ENCODE measurements at regions not wholly inside any gene's neighbourhood (a gene's known extent, or its start where the extent isn't known, plus 50 kb on each side); places are given as distances from the start of the nearest gene placed in this dataset.

DNA sequence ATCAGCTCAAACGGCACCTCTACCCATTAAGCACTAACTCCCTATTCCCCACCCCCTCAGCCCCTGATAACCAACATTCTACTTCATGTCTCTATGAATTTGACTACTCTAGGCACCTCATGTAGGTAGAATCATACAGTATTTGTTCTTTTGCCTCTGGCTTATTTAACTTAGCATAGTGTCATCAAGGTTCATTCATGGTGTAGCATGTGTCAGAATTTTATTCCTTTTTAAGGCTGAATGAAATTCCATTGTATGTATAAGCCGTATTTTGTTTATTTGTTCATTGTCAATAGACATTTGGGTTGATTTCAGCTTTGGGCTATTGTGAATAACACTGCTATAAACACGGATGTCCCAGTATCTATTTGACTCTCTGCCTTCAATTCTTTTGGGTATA lies 794.9 kb upstream of the SOX9 start:
- H4K20me1 ChIP-seq (replicated peaks; ENCODE audit: control insufficient read depth, extremely low read depth, insufficient read depth, low read length), result no peaks in the 10 kb centered on the region
- H3K79me2 ChIP-seq (ENCODE audit: control insufficient read depth, insufficient read depth, low read length), result no peaks in the 10 kb centered on the region
- no peak overlapping the region for H3K4me3 ChIP-seq (replicated peaks in 1 of 3; ENCODE audit: insufficient read depth in 1 of 3, low read depth in 1 of 3, low read length in 3 of 3)
- FAIRE-seq (no peak), DNase-seq (ENCODE audit: low read depth, low spot score) (no peak)
- H3K27me3 ChIP-seq (ENCODE audit: control insufficient read depth in 2 of 2, insufficient read depth in 2 of 2, low read length in 2 of 2), result no peaks in the 10 kb centered on the region
- dilution Hi-C loops (cut with MboI; ENCODE audit: extremely low pct_ligation_motif_present, low sequenced_read_pairs), result no loop called here
- no peaks in the 10 kb centered on the region for H3K9me1 ChIP-seq (replicated peaks; ENCODE audit: control insufficient read depth, extremely low read depth, insufficient read depth, low read length)
- peaks cover 7% of the 10 kb centered on the region for H3K9me3 ChIP-seq (replicated peaks; ENCODE audit: control insufficient read depth, insufficient read depth, low read length)
- no peaks in the 10 kb centered on the region for H3K36me3 ChIP-seq (ENCODE audit: control insufficient read depth in 2 of 2, extremely low read depth in 1 of 2, insufficient read depth in 2 of 2, low read length in 2 of 2)
- CTCF ChIA-PET, result no interaction called here
- no peaks in the 10 kb centered on the region for H3K4me1 ChIP-seq (ENCODE audit: control insufficient read depth, extremely low read depth, insufficient read depth, low read length)
- TF ChIP-seq MYC (IDR thresholded peaks at IDR 0.05; ENCODE audit: low read depth, low read length), result no peak
- no peak for TF ChIP-seq EZH2 (IDR thresholded peaks at IDR 0.05; ENCODE audit: borderline replicate concordance, low read depth, low read length, severe bottlenecking)
- TF ChIP-seq POLR2A (IDR thresholded peaks at IDR 0.05; ENCODE audit: low read depth, low read length), result no peak
- TF ChIP-seq, protein P1, sequence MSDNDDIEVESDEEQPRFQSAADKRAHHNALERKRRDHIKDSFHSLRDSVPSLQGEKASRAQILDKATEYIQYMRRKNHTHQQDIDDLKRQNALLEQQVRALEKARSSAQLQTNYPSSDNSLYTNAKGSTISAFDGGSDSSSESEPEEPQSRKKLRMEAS (IDR thresholded peaks at IDR 0.05; ENCODE audit: insufficient read depth, insufficient read length), result no peak
- TF ChIP-seq, protein P2, sequence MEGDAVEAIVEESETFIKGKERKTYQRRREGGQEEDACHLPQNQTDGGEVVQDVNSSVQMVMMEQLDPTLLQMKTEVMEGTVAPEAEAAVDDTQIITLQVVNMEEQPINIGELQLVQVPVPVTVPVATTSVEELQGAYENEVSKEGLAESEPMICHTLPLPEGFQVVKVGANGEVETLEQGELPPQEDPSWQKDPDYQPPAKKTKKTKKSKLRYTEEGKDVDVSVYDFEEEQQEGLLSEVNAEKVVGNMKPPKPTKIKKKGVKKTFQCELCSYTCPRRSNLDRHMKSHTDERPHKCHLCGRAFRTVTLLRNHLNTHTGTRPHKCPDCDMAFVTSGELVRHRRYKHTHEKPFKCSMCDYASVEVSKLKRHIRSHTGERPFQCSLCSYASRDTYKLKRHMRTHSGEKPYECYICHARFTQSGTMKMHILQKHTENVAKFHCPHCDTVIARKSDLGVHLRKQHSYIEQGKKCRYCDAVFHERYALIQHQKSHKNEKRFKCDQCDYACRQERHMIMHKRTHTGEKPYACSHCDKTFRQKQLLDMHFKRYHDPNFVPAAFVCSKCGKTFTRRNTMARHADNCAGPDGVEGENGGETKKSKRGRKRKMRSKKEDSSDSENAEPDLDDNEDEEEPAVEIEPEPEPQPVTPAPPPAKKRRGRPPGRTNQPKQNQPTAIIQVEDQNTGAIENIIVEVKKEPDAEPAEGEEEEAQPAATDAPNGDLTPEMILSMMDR (IDR thresholded peaks at IDR 0.05; ENCODE audit: extremely low read depth in 1 of 2, insufficient read depth in 1 of 2, low read depth in 1 of 2, low read length in 2 of 2), result no peak
- no peak for TF ChIP-seq JUN (IDR thresholded peaks at IDR 0.05; ENCODE audit: borderline replicate concordance, insufficient read depth, insufficient read length, low read depth)
- TF ChIP-seq GATA2 (IDR thresholded peaks at IDR 0.05; ENCODE audit: insufficient read depth, insufficient read length, low read depth, low read length), result no peak
- no peak for TF ChIP-seq POLR2AphosphoS5 (IDR thresholded peaks at IDR 0.05; ENCODE audit: insufficient read depth, low read depth, low read length)
- no peak for TF ChIP-seq FOS (IDR thresholded peaks at IDR 0.05; ENCODE audit: borderline replicate concordance, insufficient read depth, low read length)
- intact Hi-C loops (cut with micrococcal nuclease), result no loop called here
- H3K9ac ChIP-seq (replicated peaks; ENCODE audit: extremely low read depth, insufficient read depth, low read length), result no peak overlapping the region
- POLR2A ChIA-PET, result no interaction called here
- BruUV-seq (replicated peaks), result no TSS peak
- H3K4me2 ChIP-seq (ENCODE audit: insufficient read depth, low read length), result no peak overlapping the region
- no peak overlapping the region for H2AFZ ChIP-seq (ENCODE audit: low read depth, low read length)
- no peak overlapping the region for H3K27ac ChIP-seq (ENCODE audit: insufficient read depth, low read depth, low read length)

All from endothelial cell of umbilical vein (primary cell).